IPS-NIHi11 (cell line): ENCODE measurements at regions not wholly inside any gene's neighbourhood (a gene's known extent, or its start where the extent isn't known, plus 50 kb on each side); places are given as distances from the start of the nearest gene placed in this dataset.
A peak's percentile ranks its signal among the peaks of the same experiment; 100 is the strongest.

Source experiments
- DNase-seq: peaks from one replicate; pipeline ENCODE4 v3.0.0; 2012; ENCODE audit warnings: mixed read lengths, low spot score

- DNase-seq: no peak
Observed at GRCh38 chr1:60350531-60350930, 277.0 kb upstream of the C1orf87 start.

GRCh38 chr1:60348884-60349283 is 275.3 kb upstream of the C1orf87 start:
- DNase-seq: no peak

DNA sequence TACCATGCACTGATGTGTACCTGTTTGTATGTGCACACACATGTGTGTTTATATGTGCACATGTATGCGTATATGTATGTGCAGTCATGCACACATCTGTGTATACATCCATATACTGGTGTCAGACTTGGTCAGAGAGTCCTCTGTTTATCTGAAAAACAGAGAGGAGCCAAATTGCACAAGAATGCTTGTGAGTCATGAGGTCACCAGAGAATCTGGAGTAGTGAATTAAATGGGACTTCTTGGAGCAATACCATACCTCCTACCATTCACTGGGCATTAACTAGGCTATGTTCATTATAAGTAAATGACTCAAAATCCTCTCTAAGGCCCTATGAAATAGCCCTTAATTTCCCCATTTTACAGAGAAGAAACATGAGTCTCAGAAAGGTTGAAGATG is 272.1 kb upstream of the C1orf87 start:
- DNase-seq: no peak

GRCh38 chr1:60345049-60345448 is 271.5 kb upstream of the C1orf87 start:
- DNase-seq: no peak

- no peak for DNase-seq
Observed at GRCh38 chr1:60343736-60344135, 270.2 kb upstream of the C1orf87 start.

- DNase-seq: no peak
Observed at GRCh38 chr1:60342569-60342968, 269.0 kb upstream of the C1orf87 start.

- DNase-seq: no peak
Observed at GRCh38 chr1:60341274-60341673, 267.7 kb upstream of the C1orf87 start.

DNA sequence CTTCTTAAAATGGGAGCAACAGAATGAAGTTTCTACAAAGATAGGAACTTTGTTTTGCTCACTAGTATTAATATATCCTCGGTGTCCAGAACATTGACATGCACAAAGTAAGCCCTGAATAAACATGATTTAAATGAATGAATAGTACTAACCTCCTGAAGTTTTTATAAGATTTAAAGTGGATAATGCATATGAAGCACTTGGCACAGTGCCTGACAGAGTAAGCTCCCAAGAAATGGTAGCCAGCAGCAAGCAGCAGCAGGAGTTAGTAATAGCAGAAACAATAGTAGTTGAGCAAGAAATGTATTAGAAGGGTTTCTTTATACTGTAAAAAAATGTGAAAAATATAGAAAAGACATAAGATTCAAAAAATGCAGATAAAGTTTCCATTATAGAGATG is 258.1 kb upstream of the C1orf87 start:
- DNase-seq: no peak

GRCh38 chr1:60329651-60330050 is 256.1 kb upstream of the C1orf87 start:
- DNase-seq: no peak

GRCh38 chr1:60311838-60312237 is 238.3 kb upstream of the C1orf87 start:
- no peak for DNase-seq

- DNase-seq: no peak
Observed at GRCh38 chr1:60299581-60299980, 226.0 kb upstream of the C1orf87 start.

- no peak for DNase-seq
Observed at GRCh38 chr1:60298290-60298689, 224.7 kb upstream of the C1orf87 start.

GRCh38 chr1:60296794-60297193 is 223.2 kb upstream of the C1orf87 start:
- DNase-seq: no peak

DNA sequence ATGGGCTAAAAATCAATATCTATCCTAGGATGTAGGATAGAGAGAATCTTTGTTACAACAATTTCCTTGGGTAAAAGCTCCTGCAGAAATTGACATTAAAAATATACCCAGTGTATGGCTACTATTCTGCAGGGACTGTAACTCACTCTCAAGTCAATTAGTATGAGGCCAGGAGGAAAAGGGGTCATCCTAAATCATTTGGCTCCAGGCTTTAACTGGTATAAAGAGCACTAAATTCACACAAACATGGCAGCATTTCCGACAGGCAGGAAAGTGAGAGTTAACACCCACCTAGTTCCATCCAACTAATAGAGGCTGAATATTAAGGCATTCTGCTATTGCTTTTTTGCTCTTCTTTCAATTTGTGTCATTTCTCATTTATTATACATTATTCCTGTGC is 218.6 kb upstream of the C1orf87 start:
- DNase-seq: no peak

DNA sequence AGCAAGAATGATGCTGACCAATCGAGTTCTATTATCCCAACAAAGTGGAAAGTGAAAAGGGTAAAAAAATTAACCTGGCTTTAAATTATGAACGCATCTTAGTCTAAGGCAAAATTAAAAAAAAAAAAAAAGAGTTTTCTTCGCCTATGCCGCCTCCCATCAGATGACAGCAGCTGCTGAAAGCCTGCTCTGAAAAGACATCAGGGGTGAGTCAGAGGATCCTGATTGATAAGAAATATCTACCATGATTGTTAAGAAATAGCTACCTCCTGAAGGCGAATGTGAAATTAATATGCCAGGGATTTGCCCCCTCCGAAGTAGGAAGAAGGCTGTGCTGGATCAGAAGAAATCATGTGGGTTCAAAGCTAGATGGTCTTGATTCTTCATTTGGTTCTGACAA is 216.8 kb upstream of the C1orf87 start:
- DNase-seq: no peak

DNA sequence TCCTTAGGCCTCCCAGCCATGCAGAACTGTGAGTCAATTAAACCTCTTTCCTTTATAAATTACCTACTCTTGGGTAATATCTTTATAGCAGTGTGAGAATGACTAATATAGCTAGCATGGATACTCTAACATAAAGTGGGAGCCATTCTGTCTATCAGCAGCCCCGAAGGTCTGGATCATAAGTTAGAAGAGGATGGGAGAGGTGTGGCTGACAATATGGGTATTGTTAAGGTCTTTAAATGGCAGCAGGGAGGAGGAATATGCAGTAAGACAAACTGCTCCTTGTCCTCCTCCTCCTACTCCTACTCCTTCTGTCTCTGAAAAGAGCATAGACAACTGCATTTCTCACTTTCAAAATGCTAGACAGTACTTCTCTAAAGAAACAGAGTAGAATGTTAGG is 214.0 kb upstream of the C1orf87 start:
- no peak for DNase-seq

GRCh38 chr1:60283690-60284089 is 210.1 kb upstream of the C1orf87 start:
- DNase-seq: no peak

GRCh38 chr1:60281360-60281932 is 207.9 kb upstream of the C1orf87 start:
- DNase-seq: peak; percentile 81

DNA sequence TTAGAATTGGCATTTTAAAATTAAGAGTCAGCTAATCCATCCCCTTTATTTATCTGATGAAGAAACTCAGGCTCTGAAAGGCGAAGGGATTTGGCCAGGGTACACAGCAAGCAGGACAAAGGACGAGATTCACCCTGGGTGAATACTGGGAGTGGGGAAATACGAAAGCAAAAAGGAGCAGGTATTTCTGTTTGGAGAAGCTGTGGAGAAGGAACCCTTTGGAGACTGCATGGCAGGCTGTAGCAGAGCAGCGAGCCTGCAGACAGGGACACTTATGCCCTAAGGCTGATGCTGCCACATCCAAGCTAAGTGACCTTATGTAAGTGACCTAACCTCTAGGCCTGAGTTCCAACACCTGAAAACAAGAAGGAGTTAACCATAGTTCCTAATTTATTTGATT is 207.2 kb upstream of the C1orf87 start:
- no peak for DNase-seq

- DNase-seq: no peak
Observed at GRCh38 chr1:60280256-60280655, 206.7 kb upstream of the C1orf87 start.

DNA sequence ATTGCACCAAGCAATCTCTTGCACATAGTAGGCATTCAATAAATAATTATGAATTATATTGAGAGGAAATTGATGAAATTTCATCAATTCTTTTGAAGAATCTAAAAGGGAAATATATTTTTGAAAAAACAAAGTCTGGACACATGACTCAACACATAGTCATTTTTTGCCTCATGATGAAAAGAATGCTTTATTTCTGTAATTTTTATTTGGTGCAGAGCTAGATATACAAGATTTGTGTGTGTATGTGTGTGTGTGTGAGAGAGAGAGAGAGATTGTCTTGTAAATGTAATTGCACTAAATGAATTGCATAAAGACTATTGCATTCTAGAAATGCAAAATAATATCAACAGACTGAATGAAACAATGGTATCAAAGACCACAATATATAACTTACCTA is 206.2 kb upstream of the C1orf87 start:
- no peak for DNase-seq

DNA sequence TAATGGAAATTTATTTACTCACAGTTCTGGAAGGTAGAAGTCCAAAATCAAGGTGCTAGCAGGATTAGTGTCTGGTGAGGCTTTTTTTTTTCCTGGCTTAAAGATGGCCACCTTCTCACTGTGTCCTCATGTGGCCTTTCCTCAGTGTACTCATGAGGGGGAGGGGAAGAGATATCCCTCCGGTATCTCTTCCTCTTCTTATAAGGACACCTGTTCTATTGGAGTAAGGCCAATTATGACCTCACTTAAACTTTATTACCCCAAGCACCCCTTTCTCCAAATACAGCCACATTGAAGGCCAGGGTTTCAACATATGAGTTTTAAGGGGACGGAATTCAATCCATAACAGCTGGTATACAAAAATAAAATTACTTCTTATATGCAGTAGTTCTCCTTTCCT is 203.7 kb upstream of the C1orf87 start:
- DNase-seq: no peak

DNA sequence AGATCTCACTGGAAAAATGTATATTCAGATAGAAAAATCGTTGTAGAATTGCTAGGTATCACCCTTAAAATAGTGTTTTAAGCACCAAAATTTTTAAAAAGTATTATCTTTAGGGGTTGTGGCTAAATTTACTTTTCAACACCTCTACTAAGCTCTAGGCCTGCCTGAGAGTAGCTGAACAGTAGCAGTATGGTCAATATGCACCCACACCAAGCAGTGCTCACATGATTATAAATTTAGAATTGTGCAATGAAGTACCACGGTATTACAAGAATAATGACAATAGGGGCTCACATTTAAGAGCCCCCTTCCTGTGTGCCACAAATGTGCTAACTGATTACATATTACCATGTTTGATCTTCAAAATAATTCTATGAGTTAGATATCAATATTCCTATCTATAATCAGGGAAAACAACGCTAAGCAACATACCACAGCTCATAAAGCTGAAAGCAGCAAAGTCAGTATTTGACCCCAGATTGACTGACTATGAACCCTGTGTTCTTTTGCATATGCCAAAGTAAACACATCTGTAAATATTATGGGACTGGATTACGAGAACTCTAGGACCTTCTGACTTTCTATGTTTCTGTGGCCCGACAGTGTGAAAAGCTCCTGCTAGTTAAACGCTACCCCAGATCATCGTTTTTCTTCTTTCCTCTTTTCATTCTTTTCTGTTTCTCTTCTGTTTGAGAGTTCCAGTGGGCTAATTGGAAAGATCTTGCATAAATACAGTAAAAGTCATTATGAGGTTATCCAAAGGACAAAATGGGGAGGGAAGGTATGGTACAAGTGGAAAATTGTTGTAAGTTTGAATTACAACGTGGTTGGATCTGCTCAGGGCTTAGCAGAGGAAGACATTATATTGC is 201.1 kb upstream of the C1orf87 start:
- no peak for DNase-seq

DNA sequence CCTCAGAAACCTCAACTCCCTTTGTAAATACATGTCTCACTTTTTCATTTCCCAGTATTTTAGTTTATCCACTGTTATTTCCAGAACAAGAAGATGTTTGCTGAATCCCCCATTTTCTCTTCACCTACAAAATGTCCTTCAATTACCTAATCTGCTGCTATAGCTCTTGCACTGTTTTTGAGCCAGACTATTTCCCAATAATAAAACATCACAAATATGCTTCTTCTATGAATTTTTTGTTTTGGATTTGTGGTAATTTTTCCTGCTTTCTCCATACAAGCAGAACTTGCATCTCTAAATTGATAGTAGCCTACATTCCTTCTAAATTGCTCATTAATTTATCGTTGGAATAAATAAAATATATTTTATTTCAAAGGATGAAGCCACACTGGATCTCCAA is 199.6 kb upstream of the C1orf87 start:
- no peak for DNase-seq
